NCI-H2196 treated with DMSO at 0.1 percent for 48 hours (cell line): ENCODE measurements at regions not wholly inside any gene's neighbourhood (a gene's known extent, or its start where the extent isn't known, plus 50 kb on each side); places are given as distances from the start of the nearest gene placed in this dataset.
"Not testable (repeated sequence)": the region's sequence is repeated elsewhere in the genome, so short reads cannot be mapped to it uniquely, and the experiment has no call there.

Experiments
- DNase-seq: peaks from one replicate; lab custom pipeline; 2025; ENCODE audit not compliant: unreplicated experiment; lab: John Stamatoyannopoulos, UW

DNA sequence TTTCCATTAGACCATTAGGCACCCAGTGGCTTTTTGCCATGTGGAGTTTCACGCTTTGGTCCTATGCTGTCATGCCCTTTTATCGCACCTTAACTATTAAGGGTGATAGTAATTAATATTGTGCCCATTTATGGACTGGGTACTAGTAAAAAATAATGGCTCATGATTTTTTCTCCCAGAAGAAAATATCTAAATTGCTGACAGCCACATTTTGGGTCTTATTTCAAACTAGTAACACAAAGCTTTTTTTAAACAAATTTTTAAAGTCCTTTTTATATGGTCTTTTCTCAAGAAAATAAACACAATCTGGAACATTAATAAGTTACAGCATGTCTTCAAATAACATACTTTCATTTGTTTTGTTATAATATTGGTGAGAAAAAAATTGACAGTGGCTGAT lies 179.7 kb downstream of the ANKRD7 start:
- DNase-seq = no peak

DNA sequence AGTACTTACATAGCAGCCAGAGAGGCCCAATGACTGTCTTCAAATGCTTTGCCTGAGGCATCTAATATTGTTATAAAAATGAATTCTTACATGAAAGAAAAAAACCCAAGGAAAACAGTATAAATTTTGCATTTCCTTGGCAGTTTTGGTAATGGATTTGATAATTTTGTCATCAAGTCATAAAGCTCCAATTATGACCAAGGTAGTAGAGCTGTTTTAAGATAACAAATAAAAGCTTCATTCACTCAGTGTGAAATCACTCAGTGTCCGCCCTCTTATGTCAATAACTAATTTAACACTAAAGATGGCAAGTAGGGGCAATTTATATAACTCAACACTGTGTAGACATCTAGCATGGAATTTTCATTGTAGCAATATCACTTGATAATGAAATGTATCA lies 193.9 kb downstream of the ANKRD7 start:
- DNase-seq = no peak

DNA sequence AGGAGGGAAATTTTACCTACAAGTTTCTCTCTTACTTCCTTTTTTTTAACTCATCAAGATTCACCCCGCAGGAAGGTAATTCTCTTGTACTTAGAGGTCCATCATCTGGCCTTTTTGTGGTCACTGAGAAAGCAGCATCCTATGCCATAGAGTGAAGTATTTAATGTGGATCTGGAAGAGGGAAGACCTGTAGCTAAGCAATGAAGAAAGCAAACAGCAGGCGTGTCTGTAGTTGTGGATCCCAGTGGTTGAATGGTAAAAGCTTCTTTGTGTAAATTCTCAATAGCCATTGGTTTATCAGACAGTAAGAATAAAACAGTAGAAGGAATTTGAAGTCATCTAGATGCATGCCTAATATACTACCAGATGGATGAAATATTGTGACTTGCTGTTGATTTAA lies 196.4 kb downstream of the ANKRD7 start:
- no peak for DNase-seq

DNA sequence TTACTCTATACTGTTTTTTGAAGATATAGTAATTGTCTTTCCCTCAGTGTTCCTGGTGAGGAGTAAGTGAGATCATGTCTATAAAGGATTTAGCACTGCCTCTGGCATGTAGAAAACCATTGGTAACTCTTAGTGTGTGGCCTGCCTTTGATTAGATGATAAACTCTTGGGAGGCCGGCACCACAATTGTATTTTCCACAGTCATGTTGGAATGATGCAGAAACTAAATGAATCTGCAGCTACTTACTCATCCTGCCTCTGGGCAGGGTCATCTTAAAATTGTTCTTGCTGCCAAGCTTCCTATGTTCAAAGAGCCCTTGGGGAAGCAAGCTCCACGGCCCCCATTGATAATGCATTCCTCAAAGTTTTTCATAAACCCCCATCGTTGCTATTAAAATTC lies 204.6 kb downstream of the ANKRD7 start:
- no peak for DNase-seq

DNA sequence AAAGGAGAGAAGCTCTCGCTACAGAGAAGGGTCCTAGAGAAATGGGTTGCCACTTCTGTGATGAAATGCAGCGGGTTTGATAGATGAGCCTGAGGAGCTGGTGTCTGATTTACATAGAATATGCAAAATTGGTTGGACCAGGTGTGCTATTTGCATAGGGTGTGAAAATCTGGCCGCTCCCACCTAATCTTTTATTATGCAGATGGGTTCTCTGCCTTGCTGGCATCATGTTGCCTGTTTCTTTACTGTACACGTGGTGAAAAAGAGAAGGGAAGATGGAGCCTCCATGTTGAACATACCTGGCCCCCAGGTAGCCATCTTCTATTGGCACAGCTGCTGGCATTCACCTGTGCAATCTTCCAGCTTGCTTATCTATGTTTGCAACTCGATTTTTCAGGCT lies 212.2 kb downstream of the ANKRD7 start:
- DNase-seq = no peak

DNA sequence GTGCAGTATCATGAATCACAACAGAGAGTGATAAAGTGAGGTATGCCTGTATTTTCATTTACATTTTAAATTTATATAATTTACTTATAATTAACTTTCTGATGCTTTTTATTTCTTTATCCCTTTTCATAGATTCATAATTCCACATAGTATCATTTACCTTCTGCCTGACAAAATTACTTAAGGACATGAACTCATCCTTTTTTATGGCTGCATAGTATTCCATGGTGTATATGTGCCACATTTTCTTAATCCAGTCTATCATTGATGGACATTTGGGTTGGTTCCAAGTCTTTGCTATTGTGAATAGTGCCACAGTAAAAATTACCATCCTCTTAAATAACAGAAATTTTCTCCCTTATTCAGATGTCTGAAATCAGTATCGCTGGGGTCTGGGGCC lies 224.5 kb downstream of the ANKRD7 start:
- DNase-seq = not testable (repeated sequence)

DNA sequence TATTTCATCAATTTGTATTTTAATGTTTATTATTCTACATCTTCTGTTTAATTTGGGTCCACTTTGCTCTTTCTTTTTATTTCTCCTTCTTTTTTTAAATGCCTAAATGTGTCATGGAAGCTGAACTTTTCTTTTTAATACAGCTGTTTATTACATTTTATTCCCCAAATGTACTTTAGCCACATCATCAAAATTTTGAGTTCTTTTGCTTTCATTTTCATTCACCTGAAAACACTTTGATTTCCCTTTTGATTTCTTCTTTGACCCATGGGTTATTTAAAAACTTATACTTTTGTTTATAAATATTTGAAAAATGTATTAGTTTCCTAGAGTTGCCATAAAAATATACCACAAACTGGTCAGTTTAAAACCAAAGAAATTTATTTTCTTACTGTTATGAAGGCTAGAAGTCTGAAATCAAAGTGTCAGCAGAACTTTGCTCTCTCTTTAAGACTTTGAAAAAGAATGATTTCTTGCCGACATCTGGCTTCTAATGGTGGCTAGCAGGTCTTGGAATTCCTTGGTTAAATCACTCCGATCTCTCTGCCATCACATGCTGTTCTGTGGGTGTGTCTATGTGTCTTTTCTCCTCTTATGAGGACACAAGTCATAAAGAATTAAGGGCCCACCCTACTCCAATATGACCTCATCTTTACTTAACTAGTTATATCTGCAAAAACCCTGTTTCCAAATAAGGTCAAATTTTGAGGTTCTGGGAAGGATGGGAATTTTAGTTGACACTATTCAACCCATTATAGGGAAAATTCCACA lies 225.5 kb downstream of the ANKRD7 start:
- DNase-seq = no peak

DNA sequence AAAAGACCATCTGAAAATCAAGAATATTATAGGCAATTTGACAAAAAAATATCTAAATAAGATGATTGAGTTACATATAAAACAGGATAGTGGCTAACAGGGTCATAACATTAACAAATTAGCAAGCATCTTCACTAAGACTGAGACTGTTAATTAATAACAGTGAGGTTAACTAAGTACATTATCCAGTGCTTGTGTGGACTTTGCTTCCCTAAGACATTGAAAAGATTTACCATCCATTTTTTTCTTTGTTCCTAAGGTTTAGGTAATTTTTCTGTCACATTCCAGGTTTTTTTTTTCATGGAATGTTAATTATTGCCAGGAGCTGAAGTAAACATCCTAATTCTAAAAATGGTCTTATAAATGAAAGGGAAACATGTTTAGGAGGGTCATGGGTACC lies 227.6 kb downstream of the ANKRD7 start:
- no peak for DNase-seq

DNA sequence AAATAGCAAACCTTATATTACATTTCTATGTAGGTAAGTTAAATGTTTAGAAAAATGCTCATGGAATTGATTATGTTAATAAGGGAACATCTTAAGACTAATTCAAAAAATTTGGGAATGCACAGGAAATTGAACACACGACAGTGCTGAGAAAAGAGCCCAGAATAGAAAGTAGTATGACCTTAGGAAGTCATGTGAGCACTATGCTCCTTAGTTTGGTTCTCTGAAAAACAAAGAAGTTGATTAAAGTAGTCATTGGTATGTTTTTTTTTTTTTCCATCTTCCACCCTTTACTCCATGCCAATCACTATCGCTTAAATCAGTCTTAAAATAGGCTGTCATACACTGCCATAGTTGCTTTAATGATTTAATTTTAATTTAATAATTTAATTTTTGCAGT lies 242.9 kb downstream of the ANKRD7 start:
- no peak for DNase-seq

DNA sequence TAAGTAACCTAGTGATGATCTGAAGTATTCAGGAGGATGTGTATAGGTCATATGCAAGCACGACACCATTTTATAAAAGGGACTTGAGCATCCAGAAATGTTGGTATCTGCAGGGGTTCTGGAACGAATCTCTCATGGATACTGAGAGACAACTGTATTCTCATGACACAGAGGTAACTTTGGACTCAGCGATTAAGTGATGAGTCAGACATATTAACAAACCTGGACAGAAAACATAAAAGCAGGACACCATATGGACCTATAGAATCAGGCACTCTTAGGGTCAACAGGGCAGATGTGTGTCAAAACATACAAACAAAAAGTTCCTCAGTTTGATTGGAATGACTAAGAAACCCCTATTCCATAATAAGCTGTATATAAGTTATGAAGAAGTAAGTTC lies 248.1 kb downstream of the ANKRD7 start:
- no peak for DNase-seq

DNA sequence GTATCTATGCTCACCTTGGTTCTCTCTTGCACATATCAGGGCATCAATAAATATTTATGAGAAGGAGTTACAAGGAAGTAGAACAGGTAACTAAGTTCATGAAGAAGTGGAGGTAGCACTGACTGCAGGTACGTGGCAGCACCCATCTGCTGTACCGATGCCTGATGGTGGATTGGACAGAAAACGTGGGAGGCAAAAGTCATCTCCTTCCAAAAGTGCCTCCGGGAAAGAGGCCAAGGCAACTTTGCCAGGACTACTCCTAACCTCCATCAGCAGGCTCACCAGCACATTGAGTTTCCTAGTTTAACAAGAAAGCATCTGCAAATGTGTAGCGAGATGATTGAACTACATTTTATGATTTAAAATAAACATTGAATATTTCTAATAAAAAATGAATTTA lies 248.8 kb downstream of the ANKRD7 start:
- no peak for DNase-seq

DNA sequence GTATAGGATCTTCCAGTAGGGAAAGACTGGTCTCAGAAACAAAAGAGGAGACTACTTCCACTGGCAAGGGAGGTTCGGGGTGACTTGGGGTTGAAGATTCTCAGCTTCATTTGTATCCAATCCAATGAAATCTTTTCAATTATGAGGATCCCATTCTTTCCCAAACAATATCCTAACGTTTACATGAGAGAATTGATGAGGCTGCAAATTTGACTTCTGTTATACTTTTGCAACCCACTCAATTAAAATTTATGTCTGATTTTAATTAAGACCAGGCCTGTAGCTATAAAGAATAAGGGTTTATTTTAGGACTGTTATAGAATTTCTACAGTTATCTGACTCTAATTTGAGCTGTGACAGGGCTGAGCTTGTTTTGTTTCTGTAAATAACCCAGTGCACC lies 251.5 kb downstream of the ANKRD7 start:
- no peak for DNase-seq

DNA sequence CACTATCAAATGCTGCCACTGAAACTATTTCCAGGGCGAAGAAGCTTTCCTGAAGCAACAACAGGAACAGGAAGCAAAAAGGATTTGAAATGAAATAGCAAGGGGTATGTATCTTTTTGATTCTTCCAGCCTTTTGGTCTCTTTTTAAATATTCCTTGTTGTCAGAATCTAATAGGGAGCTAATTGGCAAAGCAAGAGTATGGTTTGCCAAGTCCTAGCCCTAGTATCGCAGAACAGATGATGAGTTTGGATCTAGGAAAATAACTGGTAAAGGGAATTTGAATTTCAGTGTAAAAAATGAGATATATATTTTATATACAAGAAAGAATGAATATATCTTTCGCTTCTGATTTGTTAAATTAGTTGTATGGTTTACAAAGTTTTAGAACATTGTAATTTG lies 252.5 kb downstream of the ANKRD7 start:
- no peak for DNase-seq

DNA sequence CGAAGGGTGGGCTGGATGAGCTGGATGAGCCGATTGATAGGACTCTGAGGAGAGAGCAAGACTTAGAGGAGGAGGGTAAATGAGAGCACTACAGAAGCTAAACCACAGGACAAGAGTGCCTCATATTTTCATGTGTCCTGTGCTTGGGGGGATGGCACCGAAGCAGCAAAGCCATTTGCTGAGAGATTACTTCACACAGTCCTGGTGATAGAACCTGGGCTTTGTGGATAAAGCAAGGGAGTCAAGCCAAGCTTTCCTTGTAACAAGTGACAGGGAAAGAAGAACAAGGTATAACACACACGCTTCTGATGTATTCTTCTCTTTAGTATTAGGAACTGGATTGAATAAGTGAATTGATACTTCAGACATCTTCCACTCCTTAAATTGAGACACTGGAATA lies 253.7 kb downstream of the ANKRD7 start:
- DNase-seq = no peak

DNA sequence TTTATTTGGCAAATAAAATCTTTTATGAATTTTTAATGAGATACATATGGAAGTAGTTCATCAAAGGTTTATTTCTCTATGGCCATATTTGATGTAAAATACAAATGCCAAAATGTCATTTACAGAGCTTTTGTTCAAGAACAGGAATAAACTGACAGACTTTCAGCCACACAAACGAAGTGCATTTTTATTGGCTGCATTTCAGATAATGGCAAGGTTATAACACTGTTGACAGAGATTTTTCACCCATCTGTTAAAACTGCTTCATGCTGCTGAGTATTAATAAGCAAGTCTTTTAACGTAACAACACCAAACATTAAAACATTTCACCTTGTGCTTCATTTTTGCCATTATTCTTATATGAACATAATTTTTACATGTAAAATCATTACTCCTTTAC lies 254.4 kb downstream of the ANKRD7 start:
- no peak for DNase-seq

DNA sequence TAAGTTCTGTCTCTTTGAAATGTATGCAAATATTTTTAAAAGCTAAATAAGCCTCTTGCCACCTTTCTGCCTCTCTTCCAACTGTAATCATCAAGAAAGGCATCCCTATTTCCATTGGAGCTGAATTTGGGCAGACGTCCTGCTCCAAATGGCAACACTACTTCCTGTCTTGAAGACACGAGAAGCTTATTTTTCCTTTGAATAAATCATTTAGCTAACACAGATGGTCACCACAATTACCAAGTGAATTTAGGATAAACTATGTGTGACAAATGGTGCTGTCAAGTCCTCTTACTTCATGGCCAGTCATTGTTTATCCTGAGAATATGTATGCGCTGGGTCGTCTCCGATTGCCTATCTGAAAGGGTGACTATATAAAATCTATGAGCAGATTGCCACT lies 268.0 kb downstream of the ANKRD7 start:
- no peak for DNase-seq

DNA sequence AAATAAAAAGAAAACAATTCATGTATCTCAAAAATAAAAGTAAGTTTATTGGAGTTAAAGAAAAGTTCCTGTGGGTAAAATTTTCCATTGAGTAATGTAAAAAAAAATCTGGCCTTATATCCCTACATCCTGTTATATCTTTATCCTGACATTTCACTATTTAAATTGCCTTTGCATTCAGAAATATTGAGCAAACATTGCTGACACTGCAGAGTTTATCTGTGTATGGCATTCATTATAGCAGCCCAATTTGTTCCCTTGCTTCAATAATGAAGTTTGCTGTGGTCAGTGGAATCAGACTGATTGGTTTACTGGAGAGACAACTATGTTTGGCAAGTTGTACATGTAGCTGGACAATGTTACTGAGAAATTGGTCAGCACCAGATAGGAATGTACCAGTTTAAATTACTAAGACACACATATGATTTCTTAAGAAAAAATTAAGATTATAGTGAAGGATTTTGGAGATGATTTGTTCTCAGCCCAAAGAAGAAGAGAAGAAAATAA lies 271.7 kb downstream of the ANKRD7 start:
- DNase-seq = no peak

DNA sequence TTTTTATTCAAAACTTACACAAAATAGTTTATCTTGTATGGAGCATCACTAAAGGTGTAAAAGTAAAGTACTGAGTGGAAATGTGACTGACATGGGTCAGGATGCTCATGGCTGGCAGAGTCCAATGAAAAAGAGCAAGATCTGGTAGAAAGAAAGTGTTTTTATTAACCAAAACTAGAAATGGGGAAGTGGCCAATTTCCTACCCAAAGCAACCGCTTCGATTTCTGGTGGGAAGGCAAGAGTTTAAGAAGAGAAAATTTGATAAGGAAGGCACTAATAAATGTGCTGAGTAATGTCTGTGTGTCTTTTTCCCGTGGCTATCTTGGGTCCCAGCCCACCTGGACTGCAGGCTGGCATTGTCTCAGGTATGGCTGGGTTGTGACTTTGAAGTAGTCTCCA lies 277.7 kb downstream of the ANKRD7 start:
- DNase-seq = no peak

DNA sequence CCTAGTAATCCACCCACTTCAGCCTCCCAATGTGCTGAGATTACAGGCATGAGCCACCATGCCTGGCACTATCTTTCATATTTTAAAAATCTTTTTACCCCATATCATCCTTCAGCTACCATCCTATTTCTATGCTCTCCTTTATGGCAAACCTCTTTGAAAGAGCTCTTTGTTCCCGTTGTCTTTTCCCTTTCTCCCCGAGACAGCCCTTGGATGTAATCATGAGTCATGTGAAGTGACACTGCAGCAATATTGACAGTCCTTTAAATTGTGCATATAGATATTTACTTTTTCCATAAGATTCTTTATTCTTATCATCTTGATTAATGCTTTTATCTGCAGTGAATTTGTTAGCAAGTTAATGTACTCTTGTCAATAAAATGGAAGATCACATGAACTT lies 286.6 kb downstream of the ANKRD7 start:
- DNase-seq = no peak

DNA sequence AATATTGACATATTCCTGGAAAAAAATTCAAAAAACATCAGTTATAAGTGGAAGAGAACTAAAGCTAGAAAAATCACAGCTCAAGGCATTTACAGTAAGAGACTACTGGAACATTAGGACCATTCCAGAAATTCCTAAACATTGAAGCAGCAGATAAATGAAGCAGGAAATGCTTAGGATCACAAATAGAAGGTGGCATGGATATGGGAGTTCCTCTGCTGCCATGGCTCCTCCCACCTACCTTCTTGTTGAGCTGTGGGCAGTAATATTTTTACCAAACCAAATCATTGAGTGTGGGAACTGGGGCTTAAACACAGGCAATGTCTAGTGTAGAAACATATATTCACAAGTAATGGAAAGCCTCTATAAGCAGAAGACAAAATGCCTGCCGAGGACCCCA lies 292.8 kb downstream of the ANKRD7 start:
- no peak for DNase-seq

DNA sequence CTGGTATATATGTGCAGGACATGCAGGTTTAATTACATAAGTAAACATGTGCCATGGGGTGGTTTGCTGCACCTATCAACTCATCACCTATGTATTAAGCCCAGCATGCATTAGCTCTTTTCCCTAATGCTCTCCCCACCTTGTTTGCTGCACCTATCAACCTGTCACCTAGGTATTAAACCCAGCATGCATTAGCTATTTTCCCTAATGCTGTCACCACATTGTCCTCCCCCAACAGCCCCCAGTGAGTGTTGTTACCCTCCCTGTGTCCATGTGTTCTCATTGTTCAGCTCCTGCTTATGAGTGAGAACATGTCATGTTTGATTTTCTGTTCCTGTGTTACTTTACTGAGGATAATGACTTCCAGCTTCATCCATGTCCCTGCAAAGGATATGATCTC lies 300.5 kb downstream of the ANKRD7 start:
- no peak for DNase-seq

DNA sequence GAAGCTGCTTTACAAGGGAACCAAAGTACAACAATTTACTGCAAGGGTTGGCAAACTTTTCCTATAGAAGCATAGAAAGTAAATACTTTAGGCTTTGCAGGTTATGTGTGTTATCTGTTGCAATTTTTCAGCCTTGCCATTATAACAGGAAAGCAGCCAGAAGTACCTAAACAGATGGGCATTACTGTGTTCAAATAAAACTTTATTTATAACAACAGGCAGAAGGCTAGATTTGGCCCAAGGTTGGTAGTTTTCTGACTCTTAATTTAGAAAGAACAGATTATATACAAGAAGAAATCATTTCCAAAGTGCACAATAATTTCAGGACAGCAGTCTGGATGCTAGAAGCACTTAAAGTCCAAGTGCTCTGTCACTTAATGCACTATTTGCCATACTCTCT lies 307.1 kb downstream of the ANKRD7 start:
- no peak for DNase-seq

DNA sequence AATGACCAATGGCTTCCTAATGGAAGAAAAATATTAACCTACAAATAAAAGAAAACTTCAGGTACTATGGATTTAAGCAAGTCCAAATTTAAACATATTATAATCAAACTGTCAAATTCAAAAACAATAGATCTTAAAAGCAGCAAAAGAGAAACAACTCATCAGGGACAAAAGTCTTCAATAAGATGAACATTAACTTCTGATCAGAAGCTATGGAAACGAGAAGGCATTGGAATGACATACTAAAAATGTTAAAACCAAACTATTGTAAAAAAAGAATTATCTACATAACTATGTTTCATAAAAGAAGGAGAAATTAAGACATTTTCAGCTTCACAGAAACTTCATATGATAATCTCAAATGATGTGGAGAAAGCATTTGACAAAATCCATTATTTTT lies 334.7 kb downstream of the ANKRD7 start:
- no peak for DNase-seq
